ENCODE measurements at regions not wholly inside any gene's neighbourhood (a gene's known extent, or its start where the extent isn't known, plus 50 kb on each side); places are given as distances from the start of the nearest gene placed in this dataset.

DNA sequence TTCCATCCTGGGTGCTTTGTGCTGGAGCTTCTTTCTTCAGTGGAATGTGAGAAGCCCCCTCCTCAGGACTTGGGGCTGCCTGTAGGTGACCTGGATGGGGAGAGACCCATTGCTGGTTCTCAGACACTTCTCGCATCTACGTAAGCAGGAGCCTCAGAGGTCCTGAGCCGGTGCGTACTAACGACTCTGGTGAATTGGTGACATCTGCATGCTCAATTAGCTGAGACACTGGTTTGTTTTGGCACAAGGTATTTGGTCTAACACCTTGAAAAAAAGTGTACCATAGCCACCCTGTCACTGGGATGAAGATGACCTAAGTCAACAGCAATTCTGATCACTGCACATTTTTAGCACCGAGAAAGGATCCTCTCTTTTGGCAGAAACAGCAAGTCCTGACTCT lies 57.7 kb downstream of the LRRC30 start:
- no peak for ATAC-seq
- H3K4me1 ChIP-seq (ENCODE audit: control insufficient read depth, insufficient read depth, low read length): no peaks in the 10 kb centered on the region
- intact Hi-C loops (cut with DNase I): no loop called here
- H3K27ac ChIP-seq (ENCODE audit: low read length): no peak overlapping the region
- 72% methylated on average over 6 of the region's 6 CpGs for WGBS
- no peak overlapping the region for H3K4me3 ChIP-seq (ENCODE audit: low read length)
- no peaks in the 10 kb centered on the region for H3K27me3 ChIP-seq (ENCODE audit: control insufficient read depth, insufficient read depth)
- no peak for DNase-seq
- H3K9me3 ChIP-seq (ENCODE audit: control insufficient read depth, low read length): no peaks in the 10 kb centered on the region

DNA sequence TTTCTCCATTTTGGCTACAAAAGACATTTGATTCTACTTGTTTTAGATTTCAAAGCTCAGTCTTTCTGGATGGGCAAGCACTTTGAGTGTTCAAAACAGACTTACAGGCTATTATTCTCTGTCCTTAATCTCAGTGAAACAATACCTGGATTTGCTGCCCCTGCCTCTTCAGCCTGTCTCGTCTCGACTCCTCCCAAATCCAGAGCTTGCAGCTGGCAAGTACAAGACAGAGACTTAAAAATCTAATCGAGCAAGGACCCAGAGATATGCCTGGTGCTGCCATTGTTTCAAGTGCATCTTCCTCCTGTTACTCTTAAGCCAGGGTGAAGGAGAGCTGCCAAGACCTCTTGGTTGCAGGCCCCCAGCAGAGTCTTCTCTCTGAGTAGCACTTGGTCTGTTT lies 59.2 kb downstream of the LRRC30 start:
- ATAC-seq (no peak), DNase-seq (no peak)
- H3K27me3 ChIP-seq (ENCODE audit: control insufficient read depth, insufficient read depth): no peaks in the 10 kb centered on the region
- no peak overlapping the region for H3K27ac ChIP-seq (ENCODE audit: low read length)
- WGBS: 71% methylated on average over 3 of the region's 3 CpGs
- no peaks in the 10 kb centered on the region for H3K4me1 ChIP-seq (ENCODE audit: control insufficient read depth, insufficient read depth, low read length)
- intact Hi-C loops (cut with DNase I): no loop called here
- no peaks in the 10 kb centered on the region for H3K9me3 ChIP-seq (ENCODE audit: control insufficient read depth, low read length)
- H3K4me3 ChIP-seq (ENCODE audit: low read length): no peak overlapping the region

DNA sequence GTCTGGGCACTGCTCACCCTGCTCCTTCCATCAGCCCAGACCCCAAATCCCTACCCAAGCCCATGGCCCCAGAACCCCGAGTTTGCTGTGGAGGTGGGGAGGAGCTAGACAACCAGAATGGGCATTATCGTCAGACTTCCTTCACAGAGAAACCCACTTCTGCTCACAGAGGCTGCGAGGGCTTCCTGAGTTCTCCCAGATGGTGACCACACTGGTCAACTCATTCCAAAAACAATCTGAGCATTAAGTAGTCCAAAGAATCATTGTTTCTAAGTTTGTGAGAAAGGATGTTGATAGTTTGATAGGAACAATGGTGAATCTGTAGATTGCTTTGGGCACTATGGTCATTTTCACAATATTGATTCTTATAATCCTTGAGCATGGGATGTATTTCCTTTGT lies 60.2 kb downstream of the LRRC30 start:
- 47% methylated on average over 3 of the region's 3 CpGs for WGBS
- H3K27ac ChIP-seq (ENCODE audit: low read length): no peak overlapping the region
- H3K27me3 ChIP-seq (ENCODE audit: control insufficient read depth, insufficient read depth): no peaks in the 10 kb centered on the region

DNA sequence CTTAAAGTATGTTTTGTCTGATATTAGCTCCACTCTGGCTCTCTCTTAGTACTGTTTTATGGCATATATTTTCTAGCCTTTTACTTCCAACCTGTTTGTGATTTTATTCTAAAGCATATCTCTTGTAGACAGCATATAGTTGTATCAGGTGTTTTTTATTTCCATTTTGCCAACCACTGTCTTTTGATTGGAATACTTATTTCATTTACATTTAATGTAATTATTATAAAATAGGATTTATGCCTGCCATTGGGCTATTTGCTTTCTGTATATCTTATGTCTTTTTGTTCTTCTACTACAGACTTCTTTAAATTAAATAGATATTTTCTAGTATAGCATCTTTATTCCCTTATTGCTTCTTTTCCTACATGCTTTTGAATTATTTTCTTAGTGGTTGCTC lies 67.3 kb downstream of the LRRC30 start:
- H3K27ac ChIP-seq (ENCODE audit: low read length): no peak overlapping the region
- peaks cover 2% of the 10 kb centered on the region for H3K9me3 ChIP-seq (ENCODE audit: control insufficient read depth, low read length)
- DNase-seq: no peak
- no peaks in the 10 kb centered on the region for H3K4me1 ChIP-seq (ENCODE audit: control insufficient read depth, insufficient read depth, low read length)
- no peak overlapping the region for H3K4me3 ChIP-seq (ENCODE audit: low read length)
- no peak for ATAC-seq
- intact Hi-C loops (cut with DNase I): no loop called here
- H3K27me3 ChIP-seq (ENCODE audit: control insufficient read depth, insufficient read depth): no peaks in the 10 kb centered on the region

More for the DNA sequence above, 60.2 kb downstream of the LRRC30 start:
- ATAC-seq: peak in 1 of 2 donors; percentile 48
- intact Hi-C loops (cut with DNase I): no loop called here
- Histone ChIP-seq H3K4me1 (ENCODE audit: control insufficient read depth, insufficient read depth, low read length) (no peaks in the 10 kb centered on the region), H3K9me3 (ENCODE audit: control insufficient read depth, low read length) (no peaks in the 10 kb centered on the region), H3K4me3 (ENCODE audit: low read length) (no peak overlapping the region)
- no peak for DNase-seq

DNA sequence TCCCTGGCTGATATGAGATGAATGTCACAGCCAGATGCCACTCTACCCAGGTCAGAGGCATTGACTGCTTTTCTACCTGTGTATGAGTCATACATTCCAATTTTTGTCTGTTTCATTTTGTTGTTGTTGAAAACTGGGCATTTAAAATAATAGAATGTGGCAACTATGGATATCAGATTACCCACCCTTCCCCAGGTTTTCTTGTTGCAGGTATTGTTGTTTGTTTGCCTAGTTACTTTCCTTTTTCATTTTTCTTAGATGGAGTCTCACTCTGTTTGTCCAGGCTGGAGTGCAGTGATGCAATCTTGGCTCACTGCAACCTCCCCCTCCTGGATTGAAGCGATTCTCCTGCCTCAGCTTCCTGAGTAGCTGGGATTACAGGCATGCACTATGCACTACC lies 70.2 kb downstream of the LRRC30 start:
- Histone ChIP-seq H3K4me1 (ENCODE audit: control insufficient read depth, insufficient read depth, low read length) (no peaks in the 10 kb centered on the region), H3K27ac (ENCODE audit: low read length) (no peak overlapping the region), H3K4me3 (ENCODE audit: low read length) (no peak overlapping the region), H3K27me3 (ENCODE audit: control insufficient read depth, insufficient read depth) (no peaks in the 10 kb centered on the region), H3K9me3 (ENCODE audit: control insufficient read depth, low read length) (peaks cover 2% of the 10 kb centered on the region)
- ATAC-seq: no peak
- no peak for DNase-seq
- 84% methylated on average over 1 of the region's 1 CpG for WGBS
- intact Hi-C loops (cut with DNase I): no loop called here

DNA sequence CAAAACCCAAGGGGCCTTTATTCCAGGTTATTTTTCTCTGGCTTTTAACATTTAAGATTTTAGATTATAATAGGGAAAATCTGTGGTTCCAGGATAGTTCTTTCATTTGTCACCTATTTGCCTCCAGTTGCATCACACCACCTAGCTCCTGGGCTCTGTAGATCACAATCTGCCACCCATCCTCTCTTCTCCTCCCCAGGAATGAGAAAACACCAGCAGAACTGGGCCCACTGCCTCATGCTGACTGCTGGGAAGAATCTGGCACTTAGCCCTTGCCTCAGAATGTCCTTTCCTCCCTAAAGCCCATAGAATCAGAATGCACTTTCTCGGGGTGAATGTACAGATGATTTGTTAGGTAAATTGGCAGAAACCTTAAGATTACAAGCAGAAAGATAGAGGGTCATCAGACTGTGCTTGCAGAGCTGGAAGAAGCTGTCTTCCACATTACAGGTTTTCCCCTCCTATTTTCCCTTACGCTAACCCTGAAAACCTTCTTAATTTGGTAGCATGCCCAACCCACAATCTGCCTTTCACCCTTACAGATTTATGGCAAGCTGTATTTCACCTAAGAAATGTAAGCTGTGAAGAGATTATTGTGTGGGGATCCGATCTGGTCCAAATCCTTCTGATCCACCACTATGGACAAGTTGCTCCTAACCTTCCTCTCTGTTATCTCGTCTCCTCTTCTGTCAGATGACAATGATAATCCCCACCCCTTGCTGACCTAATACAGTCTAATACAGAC lies 72.6 kb downstream of the LRRC30 start:
- intact Hi-C loops (cut with DNase I): no loop called here
- WGBS: 72% methylated on average over 4 of the region's 4 CpGs

DNA sequence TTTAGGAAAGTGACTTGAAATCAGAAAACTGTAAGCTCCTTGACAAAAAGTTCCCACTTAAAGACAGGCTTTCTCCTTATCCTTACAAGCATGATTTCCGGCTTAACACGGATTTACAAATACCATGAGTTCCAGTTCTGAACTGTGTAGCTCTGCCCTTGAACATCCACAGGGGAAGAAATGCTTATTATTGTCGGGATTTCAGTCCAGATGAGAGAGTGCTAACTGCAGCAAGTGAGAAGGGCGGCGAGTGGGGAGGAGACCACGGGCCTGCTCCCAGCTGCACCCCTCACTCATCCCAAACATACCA lies 73.1 kb downstream of the LRRC30 start:
- no peak overlapping the region for H3K27ac ChIP-seq (ENCODE audit: low read length)
- 84% methylated on average over 6 of the region's 6 CpGs for WGBS
- H3K27me3 ChIP-seq (ENCODE audit: control insufficient read depth, insufficient read depth): no peaks in the 10 kb centered on the region
- H3K4me1 ChIP-seq (ENCODE audit: control insufficient read depth, insufficient read depth, low read length): peaks cover 2% of the 10 kb centered on the region
- H3K9me3 ChIP-seq (ENCODE audit: control insufficient read depth, low read length): peaks cover 2% of the 10 kb centered on the region
- no peak for DNase-seq
- intact Hi-C loops (cut with DNase I): no loop called here
- no peak overlapping the region for H3K4me3 ChIP-seq (ENCODE audit: low read length)
- ATAC-seq: no peak

More for the DNA sequence above, 72.6 kb downstream of the LRRC30 start:
- peaks cover 2% of the 10 kb centered on the region for H3K9me3 ChIP-seq (ENCODE audit: control insufficient read depth, low read length)
- ATAC-seq (no peak), DNase-seq (no peak)
- no peak overlapping the region for H3K4me3 ChIP-seq (ENCODE audit: low read length)
- H3K27ac ChIP-seq (ENCODE audit: low read length): no peak overlapping the region
- peaks cover 2% of the 10 kb centered on the region for H3K4me1 ChIP-seq (ENCODE audit: control insufficient read depth, insufficient read depth, low read length)
- H3K27me3 ChIP-seq (ENCODE audit: control insufficient read depth, insufficient read depth): no peaks in the 10 kb centered on the region

DNA sequence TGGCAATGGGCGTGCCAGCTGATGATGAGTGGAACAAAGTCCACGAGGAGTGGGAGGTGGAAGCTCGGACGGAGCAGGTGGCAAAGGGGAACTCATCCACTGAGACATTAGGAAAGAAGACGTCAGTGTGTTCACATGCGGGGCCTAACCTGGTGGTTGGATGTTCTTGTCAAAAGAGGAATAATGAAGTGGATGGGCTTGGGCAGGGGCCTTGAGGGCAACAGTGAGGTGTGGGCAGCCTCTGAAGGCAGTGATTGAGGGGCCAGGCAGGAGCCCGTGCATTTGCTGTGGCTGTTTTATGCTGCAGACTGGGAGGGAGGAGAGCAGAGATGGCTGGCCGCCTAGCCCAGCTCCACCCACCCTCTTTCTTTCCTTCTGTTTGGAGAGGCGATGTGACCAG lies 74.5 kb downstream of the LRRC30 start:
- no peaks in the 10 kb centered on the region for H3K27me3 ChIP-seq (ENCODE audit: control insufficient read depth, insufficient read depth)
- no peak overlapping the region for H3K27ac ChIP-seq (ENCODE audit: low read length)
- peaks cover 2% of the 10 kb centered on the region for H3K9me3 ChIP-seq (ENCODE audit: control insufficient read depth, low read length)
- H3K4me3 ChIP-seq (ENCODE audit: low read length): no peak overlapping the region
- ATAC-seq (no peak), DNase-seq (no peak)
- intact Hi-C loops (cut with DNase I): no loop called here
- 89% methylated on average over 9 of the region's 9 CpGs for WGBS
- H3K4me1 ChIP-seq (ENCODE audit: control insufficient read depth, insufficient read depth, low read length): peaks cover 2% of the 10 kb centered on the region

DNA sequence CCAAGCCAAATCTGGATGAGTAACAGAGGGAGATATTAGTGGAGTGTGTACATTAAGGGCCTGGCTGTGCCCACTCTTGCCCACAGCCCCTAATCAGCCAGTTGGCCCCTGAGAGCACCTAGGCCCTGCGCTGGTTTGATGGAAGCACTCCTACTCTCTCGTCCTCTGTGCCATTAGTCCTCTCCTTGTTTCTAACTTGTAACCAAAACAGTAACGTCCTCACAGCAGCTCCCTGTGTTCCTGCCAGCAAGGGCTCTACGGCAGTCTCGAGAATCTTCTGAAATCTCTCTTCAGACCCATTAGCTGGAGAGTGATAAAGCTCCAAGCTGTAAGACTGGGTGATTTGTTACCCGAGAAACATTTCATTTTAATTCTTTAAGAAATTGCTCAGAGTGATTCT lies 76.1 kb downstream of the LRRC30 start:
- intact Hi-C loops (cut with DNase I): no loop called here
- no peak overlapping the region for H3K4me3 ChIP-seq (ENCODE audit: low read length)
- H3K4me1 ChIP-seq (ENCODE audit: control insufficient read depth, insufficient read depth, low read length): peaks cover 2% of the 10 kb centered on the region
- H3K9me3 ChIP-seq (ENCODE audit: control insufficient read depth, low read length): no peaks in the 10 kb centered on the region
- WGBS: 43% methylated on average over 6 of the region's 6 CpGs
- no peak for DNase-seq
- H3K27ac ChIP-seq (ENCODE audit: low read length): no peak overlapping the region
- H3K27me3 ChIP-seq (ENCODE audit: control insufficient read depth, insufficient read depth): no peaks in the 10 kb centered on the region
- ATAC-seq: peak; percentile 61 to 69

DNA sequence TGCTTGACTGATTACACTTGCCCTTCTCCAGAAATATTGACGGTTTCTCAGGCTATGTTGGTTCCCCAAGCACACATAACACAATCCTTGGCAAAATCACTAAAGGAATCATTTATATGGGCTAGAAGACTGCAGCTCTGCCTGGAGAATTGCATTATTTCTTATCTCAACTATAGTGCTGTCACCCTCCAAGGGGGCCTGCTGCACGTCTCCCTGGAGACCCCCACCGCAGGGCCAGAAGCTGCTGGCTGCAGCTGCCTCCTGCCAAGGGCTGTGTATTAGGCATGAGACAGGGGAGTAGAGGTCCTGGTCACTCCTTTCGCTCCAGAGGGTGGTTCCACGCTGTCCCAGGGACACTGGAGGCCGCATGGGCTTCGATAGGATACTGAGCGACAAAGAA lies 76.6 kb downstream of the LRRC30 start:
- H3K27ac ChIP-seq (ENCODE audit: low read length): no peak overlapping the region
- intact Hi-C loops (cut with DNase I): no loop called here
- no peaks in the 10 kb centered on the region for H3K27me3 ChIP-seq (ENCODE audit: control insufficient read depth, insufficient read depth)
- peak in 1 of 3 donors; percentile 43 for DNase-seq
- 69% methylated on average over 8 of the region's 8 CpGs for WGBS
- no peak overlapping the region for H3K4me3 ChIP-seq (ENCODE audit: low read length)
- H3K4me1 ChIP-seq (ENCODE audit: control insufficient read depth, insufficient read depth, low read length): peaks cover 2% of the 10 kb centered on the region
- peak in 1 of 2 donors; percentile 54 for ATAC-seq
- no peaks in the 10 kb centered on the region for H3K9me3 ChIP-seq (ENCODE audit: control insufficient read depth, low read length)

DNA sequence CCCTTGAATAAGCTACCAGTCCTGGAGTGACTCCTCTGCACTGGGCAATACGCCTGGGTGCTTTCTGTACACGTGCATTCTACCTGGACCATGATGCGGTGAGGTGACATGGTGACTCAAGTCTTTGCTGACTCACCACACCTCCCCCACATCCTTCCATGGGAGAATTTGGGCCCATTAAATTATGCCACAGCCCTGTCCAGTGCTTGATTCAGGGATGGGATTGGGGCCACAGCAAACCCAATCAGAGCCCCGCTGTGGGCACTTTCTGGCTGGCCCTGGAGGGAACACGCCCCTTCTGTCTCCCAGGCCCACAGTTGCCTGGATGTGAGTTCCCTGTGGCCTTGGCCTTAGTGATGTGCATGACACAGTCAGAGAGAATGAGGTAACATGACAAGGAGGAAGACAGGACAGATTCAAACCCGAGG lies 86.9 kb downstream of the LRRC30 start:
- H3K4me1 ChIP-seq (ENCODE audit: control insufficient read depth, insufficient read depth, low read length): no peaks in the 10 kb centered on the region
- no peaks in the 10 kb centered on the region for H3K27me3 ChIP-seq (ENCODE audit: control insufficient read depth, insufficient read depth)
- no peak for DNase-seq
- no peaks in the 10 kb centered on the region for H3K9me3 ChIP-seq (ENCODE audit: control insufficient read depth, low read length)
- ATAC-seq: peak in 1 of 2 donors; percentile 14
- H3K4me3 ChIP-seq (ENCODE audit: low read length): no peak overlapping the region
- WGBS: 90% methylated on average over 6 of the region's 6 CpGs
- H3K27ac ChIP-seq (ENCODE audit: low read length): no peak overlapping the region
- intact Hi-C loops (cut with DNase I): no loop called here

DNA sequence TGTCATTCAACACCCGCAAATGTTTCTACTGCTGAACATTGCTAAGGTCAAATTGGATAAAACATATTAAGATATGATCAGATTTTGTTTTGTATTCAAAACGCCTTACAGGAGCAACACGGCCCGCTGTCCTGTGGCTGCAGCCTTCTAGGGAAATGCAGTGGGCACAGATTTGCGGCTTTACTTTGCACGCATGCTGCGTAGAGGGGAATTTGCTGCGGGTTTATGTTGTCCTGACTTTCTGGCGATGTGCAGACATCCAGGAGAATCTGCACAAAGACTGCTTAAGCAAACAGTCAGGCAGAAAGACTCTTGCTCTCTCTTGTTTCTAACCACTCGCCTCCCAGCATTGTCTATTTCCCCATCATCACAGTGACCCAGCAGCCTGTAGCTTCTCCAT lies 88.3 kb downstream of the LRRC30 start:
- 87% methylated on average over 10 of the region's 10 CpGs for WGBS
- Histone ChIP-seq H3K4me1 (ENCODE audit: control insufficient read depth, insufficient read depth, low read length) (no peaks in the 10 kb centered on the region), H3K27ac (ENCODE audit: low read length) (no peak overlapping the region), H3K4me3 (ENCODE audit: low read length) (no peak overlapping the region), H3K9me3 (ENCODE audit: control insufficient read depth, low read length) (no peaks in the 10 kb centered on the region), H3K27me3 (ENCODE audit: control insufficient read depth, insufficient read depth) (no peaks in the 10 kb centered on the region)
- ATAC-seq (no peak), DNase-seq (no peak)
- intact Hi-C loops (cut with DNase I): no loop called here

Data from right cardiac atrium (tissue), 5 donors.